ENCODE measurements at regions not wholly inside any gene's neighbourhood (a gene's known extent, or its start where the extent isn't known, plus 50 kb on each side); places are given as distances from the start of the nearest gene placed in this dataset.

DNA sequence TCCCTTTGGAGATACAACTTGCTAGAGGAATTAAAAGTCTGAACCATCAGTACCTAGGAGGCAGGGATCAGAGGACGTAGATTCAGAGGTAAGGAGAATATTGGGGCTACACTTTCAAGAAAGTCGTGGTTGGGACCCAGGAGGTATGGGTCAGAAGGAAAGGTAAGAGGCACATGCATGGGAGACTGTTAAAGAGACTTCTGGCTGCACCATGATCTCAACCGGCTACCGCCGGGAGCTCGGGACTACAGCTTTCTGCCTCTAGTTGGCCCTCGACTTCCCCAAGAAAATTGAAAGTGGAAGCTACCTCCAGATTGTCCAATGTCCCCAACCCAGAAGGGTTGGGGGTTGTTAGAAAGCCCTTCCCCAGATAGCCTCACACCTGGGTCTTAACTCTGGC is 355.7 kb upstream of the TMPRSS15 start:
- ChIA-PET CTCF (no interaction called here), POLR2A (no interaction called here)
- DNase-seq (ENCODE audit: extremely low spot score) = no peak
- TF ChIP-seq ARNT (IDR thresholded peaks at IDR 0.05) = no peak
- TF ChIP-seq ZNF384 (IDR thresholded peaks at IDR 0.05) = no peak
- TF ChIP-seq, protein P1, sequence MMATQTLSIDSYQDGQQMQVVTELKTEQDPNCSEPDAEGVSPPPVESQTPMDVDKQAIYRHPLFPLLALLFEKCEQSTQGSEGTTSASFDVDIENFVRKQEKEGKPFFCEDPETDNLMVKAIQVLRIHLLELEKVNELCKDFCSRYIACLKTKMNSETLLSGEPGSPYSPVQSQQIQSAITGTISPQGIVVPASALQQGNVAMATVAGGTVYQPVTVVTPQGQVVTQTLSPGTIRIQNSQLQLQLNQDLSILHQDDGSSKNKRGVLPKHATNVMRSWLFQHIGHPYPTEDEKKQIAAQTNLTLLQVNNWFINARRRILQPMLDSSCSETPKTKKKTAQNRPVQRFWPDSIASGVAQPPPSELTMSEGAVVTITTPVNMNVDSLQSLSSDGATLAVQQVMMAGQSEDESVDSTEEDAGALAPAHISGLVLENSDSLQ (IDR thresholded peaks at IDR 0.05) = no peak
- no peak for TF ChIP-seq HDGF (IDR thresholded peaks at IDR 0.05; ENCODE audit: borderline replicate concordance)
- TF ChIP-seq TARDBP (IDR thresholded peaks at IDR 0.05) = no peak

DNA sequence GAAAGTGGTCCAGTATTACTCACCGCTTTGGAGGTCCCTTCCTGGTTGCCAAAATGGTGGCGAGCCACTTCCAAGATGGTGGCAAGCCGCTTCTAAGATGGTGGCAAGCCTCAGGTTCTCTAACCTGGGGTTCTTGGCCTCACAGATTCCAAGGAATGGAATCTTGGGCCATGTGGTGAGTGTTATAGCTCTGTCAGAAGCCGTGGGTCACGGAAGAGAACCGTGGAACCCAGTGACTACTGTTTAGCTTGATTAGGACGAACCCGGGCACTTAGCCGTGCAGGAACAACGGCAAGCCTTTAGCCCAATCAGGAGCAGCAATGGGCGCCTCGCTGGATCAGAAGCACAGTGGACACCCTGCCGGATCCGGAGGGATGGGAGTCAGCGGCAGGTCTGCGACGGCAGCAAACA is 356.2 kb upstream of the TMPRSS15 start:
- ChIA-PET CTCF (no interaction called here), POLR2A (no interaction called here)
- TF ChIP-seq ARNT (IDR thresholded peaks at IDR 0.05) (no peak), SP1 (IDR thresholded peaks at IDR 0.05) (no peak), BHLHE40 (IDR thresholded peaks at IDR 0.05; ENCODE audit: borderline replicate concordance) (no peak), ZNF384 (IDR thresholded peaks at IDR 0.05) (no peak), LEF1 (IDR thresholded peaks at IDR 0.05; ENCODE audit: borderline replicate concordance) (no peak), NFRKB (IDR thresholded peaks at IDR 0.05) (no peak), SUZ12 (IDR thresholded peaks at IDR 0.05) (no peak), TARDBP (IDR thresholded peaks at IDR 0.05) (no peak), L3MBTL2 (conservative IDR thresholded peaks at IDR 0.05) (no peak), ELF4 (IDR thresholded peaks at IDR 0.05) (no peak), FOXK2 (IDR thresholded peaks at IDR 0.05) (no peak), CTBP1 (IDR thresholded peaks at IDR 0.05; ENCODE audit: borderline replicate concordance) (no peak), FOXA1 (IDR thresholded peaks at IDR 0.05) (no peak), FOXM1 (IDR thresholded peaks at IDR 0.05; ENCODE audit: borderline replicate concordance) (no peak), HDGF (IDR thresholded peaks at IDR 0.05; ENCODE audit: borderline replicate concordance) (no peak)
- TF ChIP-seq, protein P1 (IDR thresholded peaks at IDR 0.05) = no peak
- no peak for DNase-seq (ENCODE audit: extremely low spot score)

DNA sequence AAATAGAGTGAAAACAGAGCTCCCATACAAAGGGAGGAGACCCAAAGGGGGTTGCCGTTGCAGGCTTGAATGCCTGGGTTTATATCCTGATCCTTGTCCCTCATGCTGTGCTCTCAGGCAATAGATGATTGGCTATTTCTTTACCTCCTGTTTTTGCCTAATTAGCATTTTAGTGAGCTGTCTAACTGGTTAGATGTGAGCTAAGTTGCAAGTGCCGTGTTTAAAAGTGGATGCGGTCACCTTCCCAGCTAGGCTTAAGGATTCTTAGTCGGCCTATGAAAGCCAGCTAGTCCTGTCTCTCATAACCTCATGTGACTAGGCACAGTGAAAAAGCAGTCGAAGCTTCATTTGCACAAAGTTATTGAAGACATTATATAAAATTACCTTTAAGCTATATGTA is 356.7 kb upstream of the TMPRSS15 start:
- POLR2A ChIA-PET = no interaction called here
- CTCF ChIA-PET = no interaction called here
- TF ChIP-seq FOXM1 (IDR thresholded peaks at IDR 0.05; ENCODE audit: borderline replicate concordance) (no peak), FOXA1 (IDR thresholded peaks at IDR 0.05) (no peak), NFRKB (IDR thresholded peaks at IDR 0.05) (no peak), BHLHE40 (IDR thresholded peaks at IDR 0.05; ENCODE audit: borderline replicate concordance) (no peak), LEF1 (IDR thresholded peaks at IDR 0.05; ENCODE audit: borderline replicate concordance) (no peak), ZNF384 (IDR thresholded peaks at IDR 0.05) (no peak), CTBP1 (IDR thresholded peaks at IDR 0.05; ENCODE audit: borderline replicate concordance) (no peak), TARDBP (IDR thresholded peaks at IDR 0.05) (no peak), ARNT (IDR thresholded peaks at IDR 0.05) (no peak), ELF4 (IDR thresholded peaks at IDR 0.05) (no peak), FOXK2 (IDR thresholded peaks at IDR 0.05) (no peak), SP1 (IDR thresholded peaks at IDR 0.05) (no peak), HDGF (IDR thresholded peaks at IDR 0.05; ENCODE audit: borderline replicate concordance) (no peak), SUZ12 (IDR thresholded peaks at IDR 0.05) (no peak)
- TF ChIP-seq, protein P1 (IDR thresholded peaks at IDR 0.05) = no peak
- no peak for DNase-seq (ENCODE audit: extremely low spot score)

DNA sequence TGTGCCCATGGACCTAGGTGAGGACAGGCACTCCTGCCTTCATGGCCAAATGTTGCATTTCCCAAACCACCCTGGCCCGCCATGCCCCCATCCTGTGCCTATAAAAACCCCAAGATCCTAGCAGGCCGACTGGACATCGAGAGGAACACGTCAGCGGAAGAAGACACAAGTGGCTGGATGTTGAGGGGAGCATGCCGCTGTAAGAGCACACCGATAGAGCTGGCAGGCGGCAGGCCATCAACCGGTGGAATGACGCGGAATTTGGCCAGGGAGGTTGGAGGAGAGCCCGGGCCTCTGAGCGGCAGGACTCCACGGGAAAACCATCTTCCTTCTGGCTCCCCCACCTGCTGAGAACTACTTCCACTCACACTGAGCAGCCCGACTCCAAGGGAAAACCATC is 361.1 kb upstream of the TMPRSS15 start:
- POLR2A ChIA-PET = no interaction called here
- CTCF ChIA-PET = no interaction called here
- TF ChIP-seq CTBP1 (IDR thresholded peaks at IDR 0.05; ENCODE audit: borderline replicate concordance) (no peak), FOXA1 (IDR thresholded peaks at IDR 0.05) (no peak), ZNF384 (IDR thresholded peaks at IDR 0.05) (no peak), FOXM1 (IDR thresholded peaks at IDR 0.05; ENCODE audit: borderline replicate concordance) (no peak), L3MBTL2 (conservative IDR thresholded peaks at IDR 0.05) (no peak), SUZ12 (IDR thresholded peaks at IDR 0.05) (no peak), SP1 (IDR thresholded peaks at IDR 0.05) (no peak), LEF1 (IDR thresholded peaks at IDR 0.05; ENCODE audit: borderline replicate concordance) (no peak), ELF4 (IDR thresholded peaks at IDR 0.05) (no peak), NFRKB (IDR thresholded peaks at IDR 0.05) (no peak), TARDBP (IDR thresholded peaks at IDR 0.05) (no peak), ARNT (IDR thresholded peaks at IDR 0.05) (no peak)
- TF ChIP-seq, protein P1 (IDR thresholded peaks at IDR 0.05) = no peak
- no peak for DNase-seq (ENCODE audit: extremely low spot score)

DNA sequence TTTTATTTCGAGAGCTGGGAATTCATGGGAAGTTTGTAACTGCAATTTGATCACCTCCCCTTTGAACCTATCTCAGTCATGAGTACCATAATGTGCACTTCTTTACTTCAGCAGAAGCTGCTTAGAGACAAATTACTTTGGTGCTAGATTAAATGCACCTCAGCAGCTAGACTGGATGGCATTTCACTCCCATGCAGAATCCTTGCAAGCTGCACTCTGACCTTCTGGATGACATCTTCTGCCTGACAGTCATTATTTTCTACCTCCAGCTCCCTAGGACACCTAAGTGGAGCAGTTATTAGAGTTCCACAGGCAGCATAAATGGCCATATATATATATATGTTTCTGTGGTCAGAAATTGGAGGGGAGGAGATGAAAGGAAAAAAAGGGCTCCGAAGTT is 366.0 kb upstream of the TMPRSS15 start:
- no peak for TF ChIP-seq SUZ12 (IDR thresholded peaks at IDR 0.05)
- no peak for TF ChIP-seq L3MBTL2 (conservative IDR thresholded peaks at IDR 0.05)
- no peak for TF ChIP-seq CTBP1 (IDR thresholded peaks at IDR 0.05; ENCODE audit: borderline replicate concordance)
- TF ChIP-seq FOXK2 (IDR thresholded peaks at IDR 0.05) = no peak
- TF ChIP-seq FOXA1 (IDR thresholded peaks at IDR 0.05) = no peak
- no peak for TF ChIP-seq FOXM1 (IDR thresholded peaks at IDR 0.05; ENCODE audit: borderline replicate concordance)
- TF ChIP-seq ZNF384 (IDR thresholded peaks at IDR 0.05) = no peak
- TF ChIP-seq HDGF (IDR thresholded peaks at IDR 0.05; ENCODE audit: borderline replicate concordance) = no peak
- TF ChIP-seq BHLHE40 (IDR thresholded peaks at IDR 0.05; ENCODE audit: borderline replicate concordance) = no peak
- TF ChIP-seq, protein P1 (IDR thresholded peaks at IDR 0.05) = no peak
- no peak for TF ChIP-seq LEF1 (IDR thresholded peaks at IDR 0.05; ENCODE audit: borderline replicate concordance)
- no peak for TF ChIP-seq SP1 (IDR thresholded peaks at IDR 0.05)
- no peak for TF ChIP-seq ARNT (IDR thresholded peaks at IDR 0.05)
- TF ChIP-seq NFRKB (IDR thresholded peaks at IDR 0.05) = no peak
- no peak for TF ChIP-seq ELF4 (IDR thresholded peaks at IDR 0.05)
- no peak for TF ChIP-seq TARDBP (IDR thresholded peaks at IDR 0.05)
- CTCF ChIA-PET = no interaction called here
- POLR2A ChIA-PET = no interaction called here
- no peak for DNase-seq (ENCODE audit: extremely low spot score)

Measured in HEK293T (cell line).